T-helper 2 cell (primary cell): ENCODE measurements at regions not wholly inside any gene's neighbourhood (a gene's known extent, or its start where the extent isn't known, plus 50 kb on each side); places are given as distances from the start of the nearest gene placed in this dataset.
"Not testable (repeated sequence)": the region's sequence is repeated elsewhere in the genome, so short reads cannot be mapped to it uniquely, and the experiment has no call there.

ENCODE experiments used
- DNase-seq, 5 experiments: peaks; one replicate each; pipeline versions ENCODE4 v3.0.0 to v3.0.0-alpha.2; 2012 to 2022

GRCh38 chr1:218494449-218494852 lies 149.3 kb downstream of the TGFB2 start:
- no peak for DNase-seq

GRCh38 chr1:218495931-218496330 lies 150.8 kb downstream of the TGFB2 start:
- DNase-seq, result no peak

GRCh38 chr1:218496561-218496960 lies 151.4 kb downstream of the TGFB2 start:
- no peak for DNase-seq

- no peak for DNase-seq
These were observed 153.2 kb downstream of the TGFB2 start for GRCh38 chr1:218498056-218498938.

GRCh38 chr1:218499011-218499691 lies 154.0 kb downstream of the TGFB2 start:
- DNase-seq, result no peak

- no peak for DNase-seq
These were observed 154.8 kb downstream of the TGFB2 start for GRCh38 chr1:218499911-218500310.

GRCh38 chr1:218501161-218501560 lies 156.0 kb downstream of the TGFB2 start:
- DNase-seq, result no peak

GRCh38 chr1:218502383-218502782 lies 157.2 kb downstream of the TGFB2 start:
- no peak for DNase-seq

- DNase-seq, result no peak
These were observed 158.0 kb downstream of the TGFB2 start for GRCh38 chr1:218503102-218503501.

- DNase-seq, result no peak
These were observed 162.3 kb downstream of the TGFB2 start for GRCh38 chr1:218507355-218508002.

GRCh38 chr1:218510153-218510772 lies 165.1 kb downstream of the TGFB2 start:
- no peak for DNase-seq

- no peak for DNase-seq
These were observed 168.2 kb downstream of the TGFB2 start for GRCh38 chr1:218513328-218513727.

GRCh38 chr1:218514689-218515088 lies 169.6 kb downstream of the TGFB2 start:
- DNase-seq, result no peak

- no peak for DNase-seq
These were observed 171.4 kb downstream of the TGFB2 start for GRCh38 chr1:218516526-218516925.

GRCh38 chr1:218517459-218517858 lies 172.3 kb downstream of the TGFB2 start:
- no peak for DNase-seq

- peak in 1 of 5 experiments; percentile 3 for DNase-seq
These were observed 173.1 kb downstream of the TGFB2 start for GRCh38 chr1:218518216-218518740.

- DNase-seq, result not testable (repeated sequence)
These were observed 175.5 kb downstream of the TGFB2 start for GRCh38 chr1:218520646-218521045.

GRCh38 chr1:218521414-218522169 lies 176.5 kb downstream of the TGFB2 start:
- peak in 1 of 5 experiments; percentile 32 for DNase-seq

GRCh38 chr1:218524526-218524925 lies 179.4 kb downstream of the TGFB2 start:
- DNase-seq, result no peak

GRCh38 chr1:218525031-218525430 lies 179.9 kb downstream of the TGFB2 start:
- DNase-seq, result no peak

- no peak for DNase-seq
These were observed 180.5 kb downstream of the TGFB2 start for GRCh38 chr1:218525451-218526197.
